Activated CD4-positive, alpha-beta T cell treated with anti-CD3 and anti-CD28 coated beads, Interleukin-2, amount 50 U/mL, for 24 hours (primary cell): ENCODE measurements at regions not wholly inside any gene's neighbourhood (a gene's known extent, or its start where the extent isn't known, plus 50 kb on each side); places are given as distances from the start of the nearest gene placed in this dataset.
"Not testable (repeated sequence)": the region's sequence is repeated elsewhere in the genome, so short reads cannot be mapped to it uniquely, and the experiment has no call there.

Source experiments
- DNase-seq, 2 donors: peaks; one replicate each; pipeline ENCODE4 v3.0.0-alpha.2; 2020; ENCODE audit warnings: low read depth in 1 of 2, low spot score in 1 of 2

DNA sequence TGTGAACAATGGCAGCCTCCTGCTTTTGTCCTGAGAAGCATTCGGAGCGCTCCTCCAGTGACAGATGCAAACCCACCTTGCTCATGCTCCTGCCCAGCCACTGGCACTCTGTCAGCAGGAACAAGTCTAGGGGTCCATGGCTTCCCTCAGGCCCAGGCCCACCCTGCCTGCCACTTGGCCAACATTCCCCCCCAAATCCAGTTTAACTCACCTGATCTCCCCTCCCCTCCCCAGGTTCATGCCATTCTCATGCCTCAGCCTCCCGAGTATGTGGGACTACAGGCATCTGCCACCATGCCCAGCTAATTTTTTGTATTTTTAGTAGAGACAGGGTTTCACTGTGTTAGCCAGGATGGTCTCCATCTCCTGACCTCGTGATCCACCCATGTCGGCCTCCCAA is 118.9 kb upstream of the TPTE start:
- not testable (repeated sequence) for DNase-seq

GRCh38 chr21:10405331-10405730 is 116.1 kb upstream of the TPTE start:
- DNase-seq: not testable (repeated sequence)

DNA sequence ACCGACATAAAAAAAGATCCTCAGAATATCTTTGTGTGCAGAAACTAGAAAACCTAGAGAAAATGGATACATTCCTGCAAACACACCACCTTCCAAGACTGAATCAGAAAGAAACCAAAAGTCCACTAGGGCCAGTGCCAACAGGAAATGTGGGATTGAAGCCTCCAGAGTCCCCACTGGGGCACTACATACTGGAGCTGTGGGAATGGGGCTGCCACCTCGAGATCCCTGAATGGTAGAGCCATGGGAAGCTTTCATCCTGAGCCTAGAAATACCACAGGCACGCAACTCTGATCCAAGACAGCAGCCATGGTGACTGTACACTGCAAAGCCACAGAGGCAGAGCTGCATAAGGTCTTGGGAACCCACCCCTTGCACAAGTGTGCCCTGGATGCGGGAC is 111.6 kb upstream of the TPTE start:
- not testable (repeated sequence) for DNase-seq

DNA sequence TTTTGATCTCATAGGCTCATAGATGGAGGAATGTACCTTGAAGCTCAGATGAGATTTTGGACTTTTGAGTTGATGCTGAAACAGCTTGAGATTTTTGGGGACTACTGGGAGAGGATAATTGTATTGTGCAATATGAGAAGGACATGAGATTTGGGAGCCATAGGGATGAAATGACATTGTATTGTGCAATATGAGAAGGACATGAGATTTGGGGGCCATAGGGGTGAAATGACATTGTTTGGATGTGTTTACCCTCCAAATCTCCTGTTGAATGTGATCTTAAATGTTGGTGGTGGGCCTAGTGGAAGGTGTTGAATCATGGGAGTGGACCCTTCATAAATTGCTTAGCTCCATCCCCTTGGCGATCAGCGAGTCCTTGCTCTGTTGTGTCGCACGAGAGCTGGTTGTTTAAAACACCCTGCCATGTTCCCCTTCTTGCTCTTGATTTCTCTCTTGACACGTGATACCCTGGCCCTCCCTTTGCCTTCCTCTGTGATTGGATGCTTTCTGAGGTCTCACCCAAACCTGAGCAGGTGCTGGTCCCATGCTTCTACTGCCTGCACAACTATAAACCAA is 110.9 kb upstream of the TPTE start:
- not testable (repeated sequence) for DNase-seq

- DNase-seq: not testable (repeated sequence)
Measured at GRCh38 chr21:10411776-10412526, 109.4 kb upstream of the TPTE start.

DNA sequence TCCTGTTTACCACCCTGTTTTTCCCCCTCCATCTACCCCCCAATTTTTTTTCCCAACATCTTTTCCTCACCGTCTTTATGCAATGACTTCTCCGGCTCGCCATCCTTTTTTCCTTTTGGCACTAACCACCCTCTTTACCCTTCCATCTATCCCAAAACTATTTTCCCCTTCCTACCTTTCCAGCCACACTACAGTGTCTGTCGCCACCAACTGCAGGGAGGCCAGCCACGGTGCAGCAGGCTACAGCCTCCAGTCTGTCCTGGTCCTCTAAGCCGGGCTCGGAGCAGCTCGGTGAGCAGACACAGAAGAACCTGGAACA is 108.5 kb upstream of the TPTE start:
- not testable (repeated sequence) for DNase-seq

DNA sequence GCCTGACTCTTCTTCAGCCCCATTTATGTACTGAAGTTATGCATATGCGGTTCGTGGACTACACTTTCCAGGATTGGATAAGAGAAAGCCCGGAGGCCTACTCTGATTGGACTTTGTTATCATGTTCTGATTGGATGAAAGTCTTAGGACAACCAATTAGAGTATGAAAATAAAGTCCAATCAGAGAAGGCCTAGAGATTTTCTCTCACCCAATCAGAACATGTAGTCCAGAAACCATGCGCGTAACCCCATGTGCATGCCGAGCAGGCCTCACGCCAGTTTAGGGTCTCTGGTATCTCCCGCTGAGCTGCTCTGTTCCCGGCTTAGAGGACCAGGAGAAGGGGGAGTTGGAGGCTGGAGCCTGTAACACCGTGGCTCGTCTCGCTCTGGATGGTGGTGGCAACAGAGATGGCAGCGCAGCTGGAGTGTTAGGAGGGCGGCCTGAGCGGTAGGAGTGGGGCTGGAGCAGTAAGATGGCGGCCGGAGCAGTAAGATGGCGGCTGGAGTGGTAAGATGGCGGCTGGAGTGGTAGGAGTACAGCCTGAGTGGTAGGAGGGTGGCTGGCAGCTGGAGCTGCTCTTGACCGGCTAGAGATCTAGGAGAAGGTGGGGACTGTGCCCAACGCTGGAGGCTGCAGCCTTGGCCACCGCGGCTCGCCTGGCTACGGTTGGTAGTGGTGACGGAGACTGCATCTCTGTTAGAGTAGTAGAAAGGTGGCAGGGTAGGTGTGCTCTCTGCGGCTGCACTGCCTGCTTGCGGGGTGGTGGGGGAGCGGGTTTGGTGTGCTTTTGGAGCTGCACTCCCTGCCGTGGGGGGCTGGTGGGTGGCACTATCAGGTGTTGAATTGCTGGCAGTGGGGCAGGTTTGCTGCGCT is 107.9 kb upstream of the TPTE start:
- DNase-seq: not testable (repeated sequence)

DNA sequence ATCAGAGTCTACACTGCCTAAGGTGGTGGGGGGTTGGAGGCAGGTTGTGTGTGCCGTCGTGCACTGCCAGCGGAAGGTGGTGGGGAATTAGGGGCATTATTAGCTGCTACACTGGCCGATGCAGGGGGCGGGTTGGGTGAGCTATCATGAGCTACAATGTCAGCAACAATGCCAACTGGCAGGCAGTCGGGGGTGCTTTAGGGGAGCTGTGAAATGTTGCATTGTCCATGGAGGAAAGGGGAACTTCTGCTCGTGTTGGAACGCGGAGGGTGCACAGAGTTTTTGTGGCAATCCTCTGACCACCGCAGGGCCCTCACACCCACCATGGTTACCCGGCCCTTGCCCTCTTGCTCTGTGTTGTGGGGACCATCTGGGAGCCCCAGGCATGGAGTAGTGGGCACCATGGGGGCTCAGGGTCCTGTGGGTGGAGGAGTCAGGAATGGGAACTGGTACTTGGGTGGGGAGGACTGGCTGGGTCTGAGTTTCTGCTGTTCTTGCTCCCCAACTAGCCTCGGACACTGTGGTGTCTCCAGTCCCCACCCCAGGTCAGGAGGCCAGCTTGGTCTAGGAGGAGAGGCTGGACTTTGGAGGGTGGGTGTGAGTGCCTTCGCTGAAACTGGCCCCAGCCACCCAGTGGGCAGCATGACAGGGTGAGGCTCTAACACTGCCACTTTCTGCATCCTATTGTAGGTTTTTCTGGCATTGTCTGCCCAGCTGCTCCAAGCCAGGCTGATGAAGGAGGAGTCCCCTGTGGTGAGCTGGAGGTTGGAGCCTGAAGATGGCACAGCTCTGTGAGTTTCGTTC is 107.1 kb upstream of the TPTE start:
- DNase-seq: not testable (repeated sequence)

DNA sequence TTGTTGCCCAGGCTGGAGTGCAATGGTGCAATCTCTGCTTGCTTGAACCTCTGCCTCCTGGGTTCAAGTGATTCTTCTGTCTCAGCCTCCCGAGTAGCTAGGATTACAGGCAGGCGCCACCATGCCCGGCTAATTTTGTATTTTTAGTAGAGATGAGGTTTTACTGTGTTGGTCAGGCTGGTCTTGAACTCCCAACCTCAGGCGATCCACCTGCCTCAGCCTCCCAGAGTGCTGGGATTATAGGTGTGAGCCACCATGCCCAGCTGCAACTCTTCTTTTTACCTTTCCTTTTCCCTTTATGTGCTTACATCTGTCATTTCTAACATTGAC is 106.5 kb upstream of the TPTE start:
- DNase-seq: not testable (repeated sequence)

- DNase-seq: not testable (repeated sequence)
Measured at GRCh38 chr21:10415456-10415855, 105.9 kb upstream of the TPTE start.

DNA sequence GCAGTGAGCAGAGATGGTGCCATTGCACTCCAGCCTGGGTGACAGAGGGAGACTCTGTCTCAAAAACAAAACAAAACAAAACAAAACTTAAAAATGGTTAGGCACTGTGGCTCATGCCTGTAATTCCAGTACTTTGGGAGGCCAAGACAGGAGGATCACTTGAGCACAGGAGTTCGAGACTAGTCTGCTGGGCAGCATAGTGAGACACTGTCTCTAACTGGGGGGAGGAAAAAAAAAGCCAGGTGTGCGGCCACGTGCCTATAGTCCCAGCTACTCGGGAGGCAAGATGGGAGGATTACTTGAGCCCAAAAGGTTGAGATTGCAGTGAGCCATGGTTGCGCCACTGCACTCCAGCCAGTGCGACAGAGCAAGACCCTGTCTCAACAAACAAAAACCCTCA is 105.5 kb upstream of the TPTE start:
- not testable (repeated sequence) for DNase-seq

GRCh38 chr21:10416691-10417447 is 104.5 kb upstream of the TPTE start:
- DNase-seq: not testable (repeated sequence)

GRCh38 chr21:10417551-10418002 is 103.8 kb upstream of the TPTE start:
- DNase-seq: not testable (repeated sequence)

- DNase-seq: not testable (repeated sequence)
Measured at GRCh38 chr21:10418250-10419048, 102.9 kb upstream of the TPTE start.

DNA sequence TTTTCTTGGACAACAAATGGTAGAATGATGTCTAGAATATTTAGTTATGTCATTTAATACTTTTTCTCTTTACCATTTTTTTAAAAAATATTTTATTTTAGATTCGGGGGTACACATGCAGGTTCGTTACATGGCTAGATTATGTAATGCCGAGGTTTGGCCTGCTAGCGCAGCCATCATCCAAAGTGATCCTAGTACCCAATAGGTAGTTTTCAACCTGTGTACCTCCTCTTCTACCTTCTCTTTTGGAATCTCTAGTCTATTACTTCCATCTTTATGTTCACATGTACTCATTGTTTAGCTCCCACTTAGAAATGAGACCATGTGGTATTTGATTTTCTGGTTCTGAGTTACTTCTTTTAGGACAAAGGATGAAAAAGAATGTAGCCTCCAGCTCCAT is 100.2 kb upstream of the TPTE start:
- DNase-seq: not testable (repeated sequence)

GRCh38 chr21:10421601-10422000 is 99.8 kb upstream of the TPTE start:
- not testable (repeated sequence) for DNase-seq

DNA sequence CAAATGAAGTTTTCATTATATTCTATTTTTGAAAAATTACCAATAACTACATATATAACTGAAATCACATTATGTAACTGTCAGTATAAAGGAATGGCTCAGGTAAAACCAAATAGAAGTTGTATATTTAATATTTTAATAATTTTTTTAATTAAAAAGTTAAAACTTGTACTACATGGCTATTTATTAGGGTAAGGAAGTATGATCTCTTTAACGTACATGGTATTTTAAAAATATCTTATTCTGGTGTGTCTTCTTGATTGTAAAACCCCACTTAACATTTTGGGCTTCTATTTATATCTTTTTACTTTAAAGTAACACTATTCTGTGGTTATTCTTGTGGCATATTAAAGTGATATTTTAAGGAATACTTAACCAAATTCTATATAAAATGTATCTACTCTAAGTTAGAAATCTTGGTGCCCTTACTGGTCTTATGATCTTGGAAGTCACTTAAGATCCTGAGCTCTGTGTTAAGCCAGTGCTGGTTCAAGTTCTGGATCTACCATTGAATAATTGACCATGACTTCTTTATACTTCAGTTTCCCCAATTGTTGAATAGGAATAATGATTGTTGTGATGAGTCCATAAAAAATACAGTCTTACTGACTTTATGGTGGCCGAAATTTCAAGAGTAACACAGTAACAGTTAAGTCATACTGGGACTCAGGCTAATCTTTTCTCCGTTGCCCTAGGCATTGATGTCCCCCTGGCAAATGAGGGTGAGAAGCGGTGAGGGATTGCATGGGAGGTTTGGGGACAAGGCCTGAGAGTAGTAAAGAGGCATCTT is 97.1 kb upstream of the TPTE start:
- DNase-seq: not testable (repeated sequence)

GRCh38 chr21:10424887-10425145 is 96.6 kb upstream of the TPTE start:
- not testable (repeated sequence) for DNase-seq

GRCh38 chr21:10425856-10426255 is 95.5 kb upstream of the TPTE start:
- DNase-seq: no peak
